ENCODE measurements at regions not wholly inside any gene's neighbourhood (a gene's known extent, or its start where the extent isn't known, plus 50 kb on each side); places are given as distances from the start of the nearest gene placed in this dataset.

DNA sequence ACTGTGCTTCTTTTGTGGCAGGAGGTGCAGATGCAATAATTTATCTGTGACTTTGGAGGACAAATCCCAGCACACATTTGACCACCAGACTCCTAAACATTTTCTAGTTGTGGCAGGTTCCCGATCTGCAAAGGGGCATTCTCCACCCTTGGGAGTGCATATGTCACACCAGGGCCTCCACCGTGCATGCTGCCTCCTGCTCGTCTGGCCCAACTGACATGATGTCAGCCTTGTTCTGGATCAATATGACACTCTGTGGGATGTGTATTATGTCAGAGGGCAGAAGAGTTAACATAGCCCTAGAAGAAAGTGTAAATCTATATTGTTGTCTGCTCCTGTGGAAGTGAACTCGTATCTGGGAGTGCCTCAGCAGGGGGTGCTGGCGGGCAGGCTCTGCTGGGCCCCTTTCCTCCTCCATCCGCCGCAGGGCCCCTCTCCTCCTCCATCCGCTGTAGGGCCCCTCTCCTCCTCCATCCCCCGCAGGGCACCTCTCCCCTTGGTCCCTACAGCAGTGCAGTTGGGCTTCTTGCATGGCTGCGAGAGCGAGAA, 97.7 kb upstream of the PPP1R26 start:
- TF ChIP-seq, protein P1, sequence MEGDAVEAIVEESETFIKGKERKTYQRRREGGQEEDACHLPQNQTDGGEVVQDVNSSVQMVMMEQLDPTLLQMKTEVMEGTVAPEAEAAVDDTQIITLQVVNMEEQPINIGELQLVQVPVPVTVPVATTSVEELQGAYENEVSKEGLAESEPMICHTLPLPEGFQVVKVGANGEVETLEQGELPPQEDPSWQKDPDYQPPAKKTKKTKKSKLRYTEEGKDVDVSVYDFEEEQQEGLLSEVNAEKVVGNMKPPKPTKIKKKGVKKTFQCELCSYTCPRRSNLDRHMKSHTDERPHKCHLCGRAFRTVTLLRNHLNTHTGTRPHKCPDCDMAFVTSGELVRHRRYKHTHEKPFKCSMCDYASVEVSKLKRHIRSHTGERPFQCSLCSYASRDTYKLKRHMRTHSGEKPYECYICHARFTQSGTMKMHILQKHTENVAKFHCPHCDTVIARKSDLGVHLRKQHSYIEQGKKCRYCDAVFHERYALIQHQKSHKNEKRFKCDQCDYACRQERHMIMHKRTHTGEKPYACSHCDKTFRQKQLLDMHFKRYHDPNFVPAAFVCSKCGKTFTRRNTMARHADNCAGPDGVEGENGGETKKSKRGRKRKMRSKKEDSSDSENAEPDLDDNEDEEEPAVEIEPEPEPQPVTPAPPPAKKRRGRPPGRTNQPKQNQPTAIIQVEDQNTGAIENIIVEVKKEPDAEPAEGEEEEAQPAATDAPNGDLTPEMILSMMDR (IDR thresholded peaks at IDR 0.05; ENCODE audit: insufficient read depth, low read length, poor library complexity, severe bottlenecking): no peak
- TF ChIP-seq EZH2phosphoT487 (conservative IDR thresholded peaks at IDR 0.05; ENCODE audit: low read length): no peak
